Liver (tissue), 8 donors: ENCODE measurements at regions not wholly inside any gene's neighbourhood (a gene's known extent, or its start where the extent isn't known, plus 50 kb on each side); places are given as distances from the start of the nearest gene placed in this dataset.

Source experiments
- DNase-seq: peaks from one replicate; pipeline ENCODE4 v3.0.0-alpha.2; 2017; ENCODE audit warnings: low spot score
- H3K27ac ChIP-seq, 2 donors: one replicate each; pipeline ENCODE4 v1.7.0; 2013; ENCODE audit warnings: inconsistent platforms in 2 of 2, low read length in 2 of 2, control low read depth in 1 of 2, low read depth in 1 of 2, mild to moderate bottlenecking in 1 of 2
- H3K27me3 ChIP-seq, 4 donors: one replicate each; pipeline versions ENCODE4 v1.6.1 to v1.7.0; 2013; ENCODE audit warnings: low read length in 3 of 4, inconsistent platforms in 1 of 4, mild to moderate bottlenecking in 1 of 4, moderate library complexity in 1 of 4; ENCODE audit not compliant: control insufficient read depth in 4 of 4, insufficient read depth in 4 of 4
- H3K36me3 ChIP-seq, 4 donors: one replicate each; pipeline versions ENCODE4 v1.6.1 to v1.7.0; 2013; ENCODE audit warnings: low read length in 3 of 4, mild to moderate bottlenecking in 3 of 4, low read depth in 1 of 4, moderate library complexity in 1 of 4; ENCODE audit not compliant: control insufficient read depth in 4 of 4, insufficient read depth in 3 of 4
- H3K4me1 ChIP-seq, 4 donors: one replicate each; pipeline versions ENCODE4 v1.6.1 to v1.7.0; 2013; ENCODE audit warnings: low read length in 3 of 4, mild to moderate bottlenecking in 3 of 4, moderate library complexity in 1 of 4; ENCODE audit not compliant: control insufficient read depth in 4 of 4, insufficient read depth in 4 of 4
- H3K4me3 ChIP-seq, 3 donors: one replicate each; pipeline versions ENCODE4 v1.6.1 to v1.7.0; 2013; ENCODE audit warnings: low read length in 3 of 3, control low read depth in 1 of 3, low read depth in 1 of 3, mild to moderate bottlenecking in 1 of 3
- H3K9ac ChIP-seq, 2 donors: one replicate each; pipeline ENCODE4 v1.7.0; 2013; ENCODE audit warnings: low read length in 2 of 2, mild to moderate bottlenecking in 2 of 2, moderate library complexity in 2 of 2, control low read depth in 1 of 2, low read depth in 1 of 2
- H3K9me3 ChIP-seq, 4 donors: one replicate each; pipeline versions ENCODE4 v1.6.1 to v1.7.0; 2013; ENCODE audit warnings: low read length in 3 of 4; ENCODE audit not compliant: control insufficient read depth in 4 of 4
- ATF3 ChIP-seq: IDR thresholded peaks from 2 replicates; pipeline ENCODE4 v1.6.1; 2016; ENCODE audit warnings: antibody characterized with exemption
- CTCF ChIP-seq: fragments of 150-350 bp; IDR thresholded peaks from 2 replicates; pipeline ENCODE4 v1.5.1; 2017; ENCODE audit warnings: improper control_type of control experiment, low read depth, low read length; ENCODE audit not compliant: missing input control
- EGR1 ChIP-seq, 2 donors: IDR thresholded peaks; 2 replicates each; pipeline ENCODE4 v1.6.1; 2016 to 2018; ENCODE audit warnings: antibody characterized with exemption in 2 of 2, low read depth in 2 of 2
- FOXA1 ChIP-seq: IDR thresholded peaks from 2 replicates; pipeline ENCODE4 v1.6.1; 2016; ENCODE audit warnings: antibody characterized with exemption
- FOXA2 ChIP-seq: IDR thresholded peaks from 2 replicates; pipeline ENCODE4 v1.6.1; 2016; ENCODE audit warnings: antibody characterized with exemption
- GABPA ChIP-seq, 2 donors: IDR thresholded peaks in 1 of 2; conservative IDR thresholded peaks in 1 of 2; 2 replicates each; pipeline ENCODE4 v1.6.1; 2016; ENCODE audit warnings: antibody characterized with exemption in 2 of 2, mild to moderate bottlenecking in 1 of 2, moderate library complexity in 1 of 2
- HNF4A ChIP-seq, 2 donors: conservative IDR thresholded peaks; 2 replicates each; pipeline ENCODE4 v1.6.1; 2016; ENCODE audit warnings: antibody characterized with exemption in 2 of 2, mild to moderate bottlenecking in 2 of 2
- HNF4G ChIP-seq: IDR thresholded peaks from 2 replicates; pipeline ENCODE4 v1.6.1; 2016; ENCODE audit warnings: antibody characterized with exemption
- JUND ChIP-seq, 2 donors: IDR thresholded peaks; 2 replicates each; pipeline ENCODE4 v1.6.1; 2016; ENCODE audit warnings: antibody characterized with exemption in 2 of 2
- MAX ChIP-seq: IDR thresholded peaks from 2 replicates; pipeline ENCODE4 v1.6.1; 2016; ENCODE audit warnings: antibody characterized with exemption
- NR2F2 ChIP-seq: IDR thresholded peaks from 2 replicates; pipeline ENCODE4 v1.6.1; 2016; ENCODE audit warnings: antibody characterized with exemption
- REST ChIP-seq: IDR thresholded peaks from 2 replicates; pipeline ENCODE4 v1.6.1; 2016; ENCODE audit warnings: antibody characterized with exemption, mild to moderate bottlenecking
- RXRA ChIP-seq, 2 donors: IDR thresholded peaks; 2 replicates each; pipeline ENCODE4 v1.6.1; 2017 to 2018; ENCODE audit warnings: antibody characterized with exemption in 2 of 2, mild to moderate bottlenecking in 1 of 2
- SP1 ChIP-seq: IDR thresholded peaks from 2 replicates; pipeline ENCODE4 v1.6.1; 2018; ENCODE audit warnings: antibody characterized with exemption, mild to moderate bottlenecking
- TAF1 ChIP-seq: conservative IDR thresholded peaks from 2 replicates; pipeline ENCODE4 v1.6.1; 2016; ENCODE audit warnings: antibody characterized with exemption, mild to moderate bottlenecking
- YY1 ChIP-seq: IDR thresholded peaks from 2 replicates; pipeline ENCODE4 v1.6.1; 2016; ENCODE audit warnings: antibody characterized with exemption, mild to moderate bottlenecking
- ZBTB33 ChIP-seq: IDR thresholded peaks from 2 replicates; pipeline ENCODE4 v1.6.1; 2016; ENCODE audit warnings: antibody characterized with exemption
- WGBS: extraction: QIAGEN DNeasy Blood & Tissue Kit; methylation state at CpG from one replicate; pipeline ENCODE4 v1.1.7; 2013; 5-methylcytosine and 5-hydroxymethylcytosine counted together
- donor health status: healthy.
- donor health status: healthy.
- donor health status: healthy.
- donor health status: healthy.
- donor health status: healthy.

- TF ChIP-seq JUND (IDR thresholded peaks at IDR 0.05) = no peak
- no peak for TF ChIP-seq EGR1 (IDR thresholded peaks at IDR 0.05; ENCODE audit: low read depth in 2 of 2)
- no peak for TF ChIP-seq FOXA2
- no peak for TF ChIP-seq HNF4A (conservative IDR thresholded peaks at IDR 0.05)
- TF ChIP-seq TAF1 = no peak
- TF ChIP-seq RXRA (IDR thresholded peaks at IDR 0.05) = no peak
- TF ChIP-seq FOXA1 = no peak
- no peak for TF ChIP-seq HNF4G
- TF ChIP-seq REST = no peak
- no peak for TF ChIP-seq ZBTB33
- no peak for TF ChIP-seq NR2F2
- no peak for TF ChIP-seq SP1
- no peak for TF ChIP-seq MAX
- no peak for TF ChIP-seq CTCF
- no peak for TF ChIP-seq YY1
- no peak for TF ChIP-seq GABPA (IDR thresholded peaks at IDR 0.05 in 1 of 2, conservative IDR thresholded peaks at IDR 0.05 in 1 of 2)
- no peak for TF ChIP-seq ATF3
- Histone ChIP-seq H3K27me3 (peaks cover 0 to 2% (median under 1%) of the 10 kb centered on the region in 4 donors), H3K9me3 (no peaks in the 10 kb centered on the region), H3K36me3 (no peaks in the 10 kb centered on the region), H3K9ac (no peak overlapping the region), H3K4me3 (no peak overlapping the region), H3K4me1 (no peaks in the 10 kb centered on the region), H3K27ac (no peak overlapping the region)
- DNase-seq = no peak
- 86% methylated on average over 5 of the region's 5 CpGs for WGBS
Measured at GRCh38 chr2:5370158-5370557, 322.0 kb upstream of the SOX11 start.

GRCh38 chr2:5372141-5372540 is 320.0 kb upstream of the SOX11 start:
- Histone ChIP-seq H3K27me3 (peaks cover 0 to 2% (median under 1%) of the 10 kb centered on the region in 4 donors), H3K9me3 (no peaks in the 10 kb centered on the region), H3K27ac (no peak overlapping the region), H3K9ac (no peak overlapping the region), H3K4me3 (no peak overlapping the region), H3K36me3 (no peaks in the 10 kb centered on the region), H3K4me1 (no peaks in the 10 kb centered on the region)
- 74% methylated on average over 6 of the region's 6 CpGs for WGBS
- no peak for TF ChIP-seq NR2F2
- TF ChIP-seq HNF4G = no peak
- TF ChIP-seq HNF4A (conservative IDR thresholded peaks at IDR 0.05) = no peak
- TF ChIP-seq CTCF = no peak
- no peak for TF ChIP-seq SP1
- TF ChIP-seq EGR1 (IDR thresholded peaks at IDR 0.05; ENCODE audit: low read depth in 2 of 2) = no peak
- TF ChIP-seq ZBTB33 = no peak
- no peak for DNase-seq
